ENCODE measurements at regions not wholly inside any gene's neighbourhood (a gene's known extent, or its start where the extent isn't known, plus 50 kb on each side); places are given as distances from the start of the nearest gene placed in this dataset.
A peak's percentile ranks its signal among the peaks of the same experiment; 100 is the strongest.

GRCh38 chr13:111514610-111515306 is 194.3 kb downstream of the TEX29 start:
- no peaks in the 10 kb centered on the region for H3K4me1 ChIP-seq
- H3K4me3 ChIP-seq, result no peak overlapping the region
- intact Hi-C loops (cut with DNase I), result no loop called here
- DNase-seq, result peak in 1 of 3 donors; percentile 45
- 57% methylated on average over 9 of the region's 24 CpGs for WGBS (ENCODE audit: insufficient coverage, low coverage, low lambda C conversion rate, missing lambda C conversion rate)
- H3K27ac ChIP-seq, result no peak overlapping the region
- H3K27me3 ChIP-seq, result no peaks in the 10 kb centered on the region
- TF ChIP-seq POLR2A (IDR thresholded peaks at IDR 0.05), result no peak
- TF ChIP-seq, protein P1, sequence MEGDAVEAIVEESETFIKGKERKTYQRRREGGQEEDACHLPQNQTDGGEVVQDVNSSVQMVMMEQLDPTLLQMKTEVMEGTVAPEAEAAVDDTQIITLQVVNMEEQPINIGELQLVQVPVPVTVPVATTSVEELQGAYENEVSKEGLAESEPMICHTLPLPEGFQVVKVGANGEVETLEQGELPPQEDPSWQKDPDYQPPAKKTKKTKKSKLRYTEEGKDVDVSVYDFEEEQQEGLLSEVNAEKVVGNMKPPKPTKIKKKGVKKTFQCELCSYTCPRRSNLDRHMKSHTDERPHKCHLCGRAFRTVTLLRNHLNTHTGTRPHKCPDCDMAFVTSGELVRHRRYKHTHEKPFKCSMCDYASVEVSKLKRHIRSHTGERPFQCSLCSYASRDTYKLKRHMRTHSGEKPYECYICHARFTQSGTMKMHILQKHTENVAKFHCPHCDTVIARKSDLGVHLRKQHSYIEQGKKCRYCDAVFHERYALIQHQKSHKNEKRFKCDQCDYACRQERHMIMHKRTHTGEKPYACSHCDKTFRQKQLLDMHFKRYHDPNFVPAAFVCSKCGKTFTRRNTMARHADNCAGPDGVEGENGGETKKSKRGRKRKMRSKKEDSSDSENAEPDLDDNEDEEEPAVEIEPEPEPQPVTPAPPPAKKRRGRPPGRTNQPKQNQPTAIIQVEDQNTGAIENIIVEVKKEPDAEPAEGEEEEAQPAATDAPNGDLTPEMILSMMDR (IDR thresholded peaks at IDR 0.05), result no peak
- H3K36me3 ChIP-seq, result no peaks in the 10 kb centered on the region
- no peaks in the 10 kb centered on the region for H3K9me3 ChIP-seq
- no peak for ATAC-seq

DNA sequence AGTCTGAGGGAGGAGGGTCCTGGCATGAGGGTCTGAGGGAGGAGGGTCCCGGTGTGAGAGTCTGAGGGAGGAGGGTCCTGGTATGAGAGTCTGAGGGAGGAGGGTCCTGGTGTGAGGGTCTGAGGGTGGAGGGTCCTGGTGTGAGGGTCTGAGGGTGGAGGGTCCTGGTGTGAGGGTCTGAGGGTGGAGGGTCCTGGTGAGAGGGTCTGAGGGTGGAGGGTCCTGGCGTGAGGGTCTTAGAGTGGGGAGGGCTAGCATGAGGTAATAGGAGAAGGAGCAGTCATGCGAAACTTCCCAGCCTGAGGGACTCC is 194.8 kb downstream of the TEX29 start:
- Histone ChIP-seq H3K36me3 (no peaks in the 10 kb centered on the region), H3K27me3 (no peaks in the 10 kb centered on the region), H3K27ac (no peak overlapping the region), H3K9me3 (no peaks in the 10 kb centered on the region), H3K4me1 (no peaks in the 10 kb centered on the region), H3K4me3 (no peak overlapping the region)
- 62% methylated on average over 3 of the region's 3 CpGs for WGBS (ENCODE audit: insufficient coverage, low coverage, low lambda C conversion rate, missing lambda C conversion rate)
- intact Hi-C loops (cut with DNase I), result no loop called here
- ATAC-seq (no peak), DNase-seq (no peak)
- no peak for TF ChIP-seq POLR2A (IDR thresholded peaks at IDR 0.05)
- TF ChIP-seq, protein P1 (IDR thresholded peaks at IDR 0.05), result no peak

DNA sequence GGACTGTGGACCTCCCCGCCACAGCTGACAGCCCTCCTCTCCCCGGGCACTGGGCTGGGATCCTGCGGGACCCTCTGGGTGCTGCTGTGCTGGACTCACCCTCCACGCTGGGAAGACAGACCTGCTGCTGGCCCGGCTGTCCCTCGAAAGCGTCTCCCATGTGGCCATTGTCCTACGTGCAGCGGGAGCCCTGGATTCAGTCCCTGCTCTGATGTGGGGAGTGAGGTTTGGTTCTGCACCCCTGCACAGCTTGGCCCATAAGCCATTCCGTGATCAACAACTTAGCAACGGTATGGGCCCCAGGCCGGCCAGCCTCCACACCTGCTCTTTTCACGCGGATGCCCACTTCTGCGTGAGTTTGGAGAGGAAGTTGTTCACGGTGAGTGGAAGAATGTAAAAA is 195.2 kb downstream of the TEX29 start:
- TF ChIP-seq, protein P1 (IDR thresholded peaks at IDR 0.05), result no peak
- TF ChIP-seq POLR2A (IDR thresholded peaks at IDR 0.05), result no peak
- no peaks in the 10 kb centered on the region for H3K27me3 ChIP-seq
- no peak overlapping the region for H3K27ac ChIP-seq

DNA sequence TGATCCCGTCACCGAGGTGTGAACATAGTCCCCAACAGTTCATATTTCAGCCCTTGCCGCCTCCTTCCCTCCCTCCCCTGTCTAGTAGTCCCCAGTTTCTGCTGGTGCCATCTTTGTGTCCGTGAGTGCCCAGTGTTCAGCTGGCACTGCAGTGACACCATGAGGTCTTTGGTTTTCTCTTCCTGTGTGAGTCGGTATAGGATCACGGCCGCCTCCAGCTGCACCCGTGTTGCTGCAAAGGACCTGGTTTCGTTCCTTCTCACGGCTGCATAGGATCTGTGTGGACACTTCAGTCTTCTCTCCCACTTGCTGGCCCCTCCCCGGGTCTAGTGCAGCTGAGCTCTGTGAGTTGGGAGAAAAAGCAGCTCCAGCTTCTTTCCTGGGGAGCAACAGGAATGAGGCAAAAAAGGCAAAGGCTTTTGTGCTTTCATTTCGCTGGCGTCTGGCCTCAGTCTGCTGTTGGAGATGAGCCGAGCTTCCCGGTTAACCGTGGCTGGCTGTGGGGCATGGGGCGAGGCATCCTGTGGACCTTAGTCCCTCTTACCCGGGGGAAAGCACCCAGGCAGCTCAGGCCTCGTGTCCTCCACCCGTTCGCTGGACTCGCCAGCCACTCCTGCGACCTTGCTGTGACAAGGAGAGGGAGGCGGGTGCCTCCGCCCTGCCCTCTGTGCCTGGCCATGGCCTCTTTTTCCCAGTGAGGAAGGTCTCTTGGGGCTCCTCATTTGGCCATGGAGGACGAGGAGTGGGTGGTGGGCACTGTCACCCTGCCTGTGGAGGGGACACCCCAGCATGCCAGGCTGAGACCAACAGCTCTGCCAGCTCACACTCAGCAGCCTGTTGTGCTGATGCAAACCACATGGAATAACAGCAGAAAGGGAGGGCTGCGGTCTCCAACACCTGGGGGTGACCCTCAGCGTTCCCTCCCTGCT is 196.5 kb downstream of the TEX29 start:
- H3K27me3 ChIP-seq, result no peaks in the 10 kb centered on the region
- WGBS (ENCODE audit: insufficient coverage, low coverage, low lambda C conversion rate, missing lambda C conversion rate), result 60% methylated on average over 14 of the region's 28 CpGs
- H3K27ac ChIP-seq, result no peak overlapping the region
- H3K36me3 ChIP-seq, result no peaks in the 10 kb centered on the region
- no peaks in the 10 kb centered on the region for H3K9me3 ChIP-seq
- intact Hi-C loops (cut with DNase I), result no loop called here
- no peaks in the 10 kb centered on the region for H3K4me1 ChIP-seq
- TF ChIP-seq POLR2A (IDR thresholded peaks at IDR 0.05), result no peak
- TF ChIP-seq, protein P1 (IDR thresholded peaks at IDR 0.05), result no peak
- H3K4me3 ChIP-seq, result no peak overlapping the region
- ATAC-seq (peak in 1 of 4 donors; percentile 38), DNase-seq (peak in 1 of 3 donors; percentile 37)

More for the DNA sequence above, 195.2 kb downstream of the TEX29 start:
- intact Hi-C loops (cut with DNase I), result no loop called here
- DNase-seq, result no peak
- 42% methylated on average over 4 of the region's 16 CpGs for WGBS (ENCODE audit: insufficient coverage, low coverage, low lambda C conversion rate, missing lambda C conversion rate)
- Histone ChIP-seq H3K4me3 (no peak overlapping the region), H3K36me3 (no peaks in the 10 kb centered on the region), H3K9me3 (no peaks in the 10 kb centered on the region), H3K4me1 (no peaks in the 10 kb centered on the region)
- ATAC-seq, result no peak
